ENCODE measurements at regions not wholly inside any gene's neighbourhood (a gene's known extent, or its start where the extent isn't known, plus 50 kb on each side); places are given as distances from the start of the nearest gene placed in this dataset.

DNA sequence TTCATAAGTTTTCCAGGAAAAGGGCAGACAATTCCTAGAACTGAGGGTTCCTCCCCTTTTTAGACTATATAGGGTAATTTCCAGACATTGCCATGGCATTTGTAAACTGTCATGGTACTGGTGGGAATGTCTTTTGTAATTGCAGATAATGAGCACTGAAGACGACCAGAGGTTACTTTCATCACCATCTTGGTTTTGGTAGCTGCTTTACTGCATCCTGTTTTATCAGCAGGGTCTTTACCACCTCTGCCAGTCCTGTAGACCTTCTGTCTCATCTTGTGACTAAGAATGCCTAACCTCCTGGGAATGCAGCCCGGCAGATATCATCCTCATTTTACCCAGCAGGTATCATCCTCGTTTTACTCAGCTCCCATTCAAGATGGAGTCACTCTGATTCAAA is 583.9 kb upstream of the KLHL29 start:
- intact Hi-C loops (cut with DNase I; ENCODE audit: low total_unique reads) = no loop called here
- Histone ChIP-seq H3K27ac (no peak overlapping the region), H3K4me3 (no peak overlapping the region), H3K27me3 (no peaks in the 10 kb centered on the region), H3K4me1 (no peaks in the 10 kb centered on the region), H3K9me3 (peaks cover 0 to 20% (median 10%) of the 10 kb centered on the region in 4 donors), H3K36me3 (no peaks in the 10 kb centered on the region)
- DNase-seq = no peak
- TF ChIP-seq POLR2A (IDR thresholded peaks at IDR 0.05) = no peak
- TF ChIP-seq POLR2AphosphoS5 (IDR thresholded peaks at IDR 0.05) = no peak
- TF ChIP-seq EP300 (IDR thresholded peaks at IDR 0.05) = no peak
- TF ChIP-seq, protein P1, sequence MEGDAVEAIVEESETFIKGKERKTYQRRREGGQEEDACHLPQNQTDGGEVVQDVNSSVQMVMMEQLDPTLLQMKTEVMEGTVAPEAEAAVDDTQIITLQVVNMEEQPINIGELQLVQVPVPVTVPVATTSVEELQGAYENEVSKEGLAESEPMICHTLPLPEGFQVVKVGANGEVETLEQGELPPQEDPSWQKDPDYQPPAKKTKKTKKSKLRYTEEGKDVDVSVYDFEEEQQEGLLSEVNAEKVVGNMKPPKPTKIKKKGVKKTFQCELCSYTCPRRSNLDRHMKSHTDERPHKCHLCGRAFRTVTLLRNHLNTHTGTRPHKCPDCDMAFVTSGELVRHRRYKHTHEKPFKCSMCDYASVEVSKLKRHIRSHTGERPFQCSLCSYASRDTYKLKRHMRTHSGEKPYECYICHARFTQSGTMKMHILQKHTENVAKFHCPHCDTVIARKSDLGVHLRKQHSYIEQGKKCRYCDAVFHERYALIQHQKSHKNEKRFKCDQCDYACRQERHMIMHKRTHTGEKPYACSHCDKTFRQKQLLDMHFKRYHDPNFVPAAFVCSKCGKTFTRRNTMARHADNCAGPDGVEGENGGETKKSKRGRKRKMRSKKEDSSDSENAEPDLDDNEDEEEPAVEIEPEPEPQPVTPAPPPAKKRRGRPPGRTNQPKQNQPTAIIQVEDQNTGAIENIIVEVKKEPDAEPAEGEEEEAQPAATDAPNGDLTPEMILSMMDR (IDR thresholded peaks at IDR 0.05) = no peak
- 54 to 67% (median 66%) methylated on average over 3 of the region's 3 CpGs for WGBS, 5 donors

DNA sequence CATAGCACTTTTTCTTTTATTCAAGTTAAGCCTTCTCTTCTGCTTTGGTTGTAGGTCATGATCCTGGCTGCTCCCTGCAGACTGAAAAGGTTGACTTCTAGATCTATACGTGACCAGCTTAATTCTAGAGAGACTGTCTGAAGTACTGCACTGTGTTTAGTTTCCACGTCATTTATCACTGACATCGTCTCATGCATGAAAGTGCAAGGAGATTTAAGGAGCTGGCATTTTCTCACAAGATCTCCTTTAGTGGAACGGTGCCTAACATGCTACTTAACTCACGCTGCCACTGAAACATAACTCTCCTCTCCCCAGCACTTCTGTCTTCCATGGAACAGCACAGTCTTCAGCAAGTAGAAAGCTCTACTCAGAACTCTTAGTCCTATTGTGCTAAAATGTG is 583.0 kb upstream of the KLHL29 start:
- 59 to 70% (median 66%) methylated on average over 5 of the region's 5 CpGs for WGBS, 5 donors
- no peak overlapping the region for H3K27ac ChIP-seq
- H3K4me3 ChIP-seq = no peak overlapping the region
- H3K36me3 ChIP-seq = no peaks in the 10 kb centered on the region
- H3K4me1 ChIP-seq = no peaks in the 10 kb centered on the region
- DNase-seq = peak in 1 of 2 donors; percentile 3
- H3K9me3 ChIP-seq = peaks cover 0 to 29% (median 14%) of the 10 kb centered on the region in 4 donors
- TF ChIP-seq POLR2A (IDR thresholded peaks at IDR 0.05) (no peak), POLR2AphosphoS5 (IDR thresholded peaks at IDR 0.05) (no peak), EP300 (IDR thresholded peaks at IDR 0.05) (no peak)
- TF ChIP-seq, protein P1 (IDR thresholded peaks at IDR 0.05) = no peak
- H3K27me3 ChIP-seq = no peaks in the 10 kb centered on the region
- intact Hi-C loops (cut with DNase I; ENCODE audit: low total_unique reads) = no loop called here

DNA sequence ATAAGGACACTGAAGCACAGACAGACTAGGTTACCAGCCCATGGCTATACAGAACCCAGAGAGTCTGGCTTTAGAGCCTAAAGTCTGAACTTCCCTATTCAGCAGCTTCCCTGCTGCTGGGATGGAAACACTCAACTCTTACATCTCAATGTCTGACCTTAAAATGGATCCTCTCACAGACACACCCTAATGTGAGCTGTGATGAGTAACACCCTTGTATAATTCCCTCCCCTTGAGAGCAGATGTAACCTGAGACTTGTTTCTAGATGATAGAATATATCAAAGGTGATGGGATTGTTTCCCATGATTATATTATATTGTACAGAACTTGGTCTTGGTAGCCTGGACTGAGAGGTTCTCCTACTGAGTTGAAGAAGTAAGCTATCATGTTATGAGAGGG is 577.1 kb upstream of the KLHL29 start:
- Histone ChIP-seq H3K4me1 (no peaks in the 10 kb centered on the region), H3K4me3 (no peak overlapping the region), H3K27me3 (no peaks in the 10 kb centered on the region), H3K27ac (no peak overlapping the region), H3K36me3 (no peaks in the 10 kb centered on the region), H3K9me3 (peaks cover 0 to 36% (median 19%) of the 10 kb centered on the region in 4 donors)
- intact Hi-C loops (cut with DNase I; ENCODE audit: low total_unique reads) = no loop called here
- no peak for DNase-seq
- TF ChIP-seq, protein P1 (IDR thresholded peaks at IDR 0.05) = no peak

DNA sequence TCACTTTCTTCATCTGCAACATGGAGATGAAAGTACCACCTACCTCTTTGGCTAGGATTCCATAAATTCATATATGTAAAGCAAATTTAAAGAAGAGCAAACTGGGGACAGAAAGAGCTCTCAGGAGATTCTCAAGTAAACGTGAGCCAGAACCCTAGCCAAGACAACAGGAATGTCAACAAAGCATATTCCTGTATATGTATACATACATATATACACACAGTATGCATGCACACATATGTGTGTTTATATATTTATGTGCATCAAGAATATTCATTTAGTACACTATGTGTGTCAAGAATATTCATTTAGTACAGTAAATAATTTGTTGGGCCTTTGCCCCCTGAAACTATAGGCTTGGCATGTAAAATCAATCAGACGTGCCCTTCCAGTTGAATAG is 574.4 kb upstream of the KLHL29 start:
- Histone ChIP-seq H3K27ac (no peak overlapping the region), H3K4me1 (no peaks in the 10 kb centered on the region), H3K9me3 (peaks cover 0 to 24% (median 13%) of the 10 kb centered on the region in 4 donors), H3K27me3 (no peaks in the 10 kb centered on the region), H3K36me3 (no peaks in the 10 kb centered on the region), H3K4me3 (no peak overlapping the region)
- intact Hi-C loops (cut with DNase I; ENCODE audit: low total_unique reads) = no loop called here
- TF ChIP-seq POLR2AphosphoS5 (IDR thresholded peaks at IDR 0.05) = no peak
- TF ChIP-seq, protein P1 (IDR thresholded peaks at IDR 0.05) = no peak
- TF ChIP-seq POLR2A (IDR thresholded peaks at IDR 0.05) = no peak
- no peak for TF ChIP-seq EP300 (IDR thresholded peaks at IDR 0.05)
- WGBS, 5 donors = 58 to 70% (median 66%) methylated on average over 2 of the region's 2 CpGs
- no peak for DNase-seq
